Right lobe of liver (tissue), 6 donors: ENCODE measurements at regions not wholly inside any gene's neighbourhood (a gene's known extent, or its start where the extent isn't known, plus 50 kb on each side); places are given as distances from the start of the nearest gene placed in this dataset.
A peak's percentile ranks its signal among the peaks of the same experiment; 100 is the strongest.

ENCODE experiments used
- ATAC-seq, 4 donors: fragments of 200-7000 bp; cut with Tn5 transposase; one replicate each; pipeline ENCODE4 v1.9.1; 2020; ENCODE audit warnings: mild to moderate bottlenecking in 4 of 4, moderate library complexity in 4 of 4
- DNase-seq, 3 donors: peaks; one replicate each; pipeline ENCODE4 v3.0.0-alpha.2; 2020
- H3K27ac ChIP-seq, 3 donors: fragments of 200-600 bp; one replicate each; pipeline ENCODE4 v1.8.0; 2022
- H3K27me3 ChIP-seq, 2 donors: fragments of 200-600 bp; one replicate each; pipeline ENCODE4 v1.8.0; 2022
- H3K36me3 ChIP-seq, 4 donors: fragments of 200-600 bp; sonication (generic) in 1 of 4; one replicate each; pipeline versions ENCODE4 v1.5.1 to v1.8.0; 2017 to 2022; ENCODE audit warnings: control low read depth in 1 of 4
- H3K4me1 ChIP-seq, 4 donors: fragments of 200-600 bp; sonication (generic) in 1 of 4; one replicate each; pipeline versions ENCODE4 v1.5.1 to v1.8.0; 2017 to 2022; ENCODE audit warnings: control low read depth in 1 of 4
- H3K4me3 ChIP-seq, 3 donors: fragments of 200-600 bp; one replicate each; pipeline ENCODE4 v1.8.0; 2022
- H3K9me3 ChIP-seq, 4 donors: fragments of 200-600 bp; sonication (generic) in 1 of 4; one replicate each; pipeline versions ENCODE4 v1.5.1 to v1.8.0; 2017 to 2022; ENCODE audit warnings: control low read depth in 1 of 4
- CTCF ChIP-seq, 4 donors: fragments of 200-600 bp in 3 of 4; fragments of 450-650 bp in 1 of 4; IDR thresholded peaks; one replicate each; pipeline versions ENCODE4 v1.5.1 to v1.8.0; 2016 to 2022; ENCODE audit warnings: antibody characterized with exemption in 4 of 4, mild to moderate bottlenecking in 2 of 4
- POLR2A ChIP-seq: fragments of 450-650 bp; IDR thresholded peaks from one replicate; pipeline ENCODE4 v1.6.1; 2017; ENCODE audit warnings: antibody characterized with exemption, mild to moderate bottlenecking
- WGBS: methylation state at CpG from one replicate; pipeline ENCODE4 v1.1.6; 2018; ENCODE audit warnings: low coverage, low lambda C conversion rate; ENCODE audit not compliant: insufficient coverage; ENCODE audit errors: missing lambda C conversion rate; 5-methylcytosine and 5-hydroxymethylcytosine counted together
- intact Hi-C, 2 donors: fragments of 100-400 bp; cut with DNase I; formaldehyde crosslinking; loops; one replicate each; pipeline versions ENCODE4 v1.11.2 to v1.14.1; 2022
- donor health status: DM: no; HTN: yes; CAD: no.
- donor health status: DM: no; HTN: no; CAD: no.
- donor health status: DM: no; HTN: no; CAD: no.
- donor health status: DM: no; HTN: yes; CAD: no.
- donor health status: DM: no; HTN: yes; CAD: no.

- no peak for DNase-seq
- no peak for TF ChIP-seq CTCF (IDR thresholded peaks at IDR 0.05)
- no peak for TF ChIP-seq POLR2A
- Histone ChIP-seq H3K4me1 (peaks cover 0 to 11% (median 0%) of the 10 kb centered on the region in 4 donors), H3K36me3 (no peaks in the 10 kb centered on the region), H3K4me3 (no peak overlapping the region), H3K9me3 (no peaks in the 10 kb centered on the region), H3K27me3 (peaks cover 5 to 42% of the 10 kb centered on the region in 2 donors), H3K27ac (no peak overlapping the region)
- intact Hi-C loops: no loop called here
- no peak for ATAC-seq
- WGBS: 18% methylated on average over 20 of the region's 21 CpGs
These were observed 85.2 kb downstream of the NR2F2 start for GRCh38 chr15:96415513-96416217.

- ATAC-seq: peak in 2 of 4 donors; percentile 23 to 38
- TF ChIP-seq POLR2A (no peak), CTCF (IDR thresholded peaks at IDR 0.05) (no peak)
- intact Hi-C loops: no loop called here
- H3K27ac ChIP-seq: no peak overlapping the region
- DNase-seq: no peak
- peaks cover 4 to 39% of the 10 kb centered on the region in 2 donors for H3K27me3 ChIP-seq
- no peaks in the 10 kb centered on the region for H3K36me3 ChIP-seq
- peaks cover 0 to 11% (median 0%) of the 10 kb centered on the region in 4 donors for H3K4me1 ChIP-seq
- no peaks in the 10 kb centered on the region for H3K9me3 ChIP-seq
- peak overlapping the region in 1 of 3 donors; percentile 1 for H3K4me3 ChIP-seq
- 7% methylated on average over 6 of the region's 58 CpGs for WGBS
These were observed 85.9 kb downstream of the NR2F2 start for GRCh38 chr15:96416218-96416933.

- 3% methylated on average over 26 of the region's 51 CpGs for WGBS
- H3K4me1 ChIP-seq: peaks cover 0 to 11% (median 0%) of the 10 kb centered on the region in 4 donors
- intact Hi-C loops: no loop called here
- ATAC-seq (peak; percentile 24 to 52 (median 38)), DNase-seq (no peak)
- no peaks in the 10 kb centered on the region for H3K9me3 ChIP-seq
- peaks cover 4 to 41% of the 10 kb centered on the region in 2 donors for H3K27me3 ChIP-seq
- H3K27ac ChIP-seq: no peak overlapping the region
- peak overlapping the region in 1 of 3 donors; percentile 1 for H3K4me3 ChIP-seq
- TF ChIP-seq POLR2A (no peak), CTCF (IDR thresholded peaks at IDR 0.05) (no peak)
- H3K36me3 ChIP-seq: no peaks in the 10 kb centered on the region
These were observed 86.6 kb downstream of the NR2F2 start for GRCh38 chr15:96416934-96417759.

- intact Hi-C loops: no loop called here
- H3K27ac ChIP-seq: no peak overlapping the region
- peaks cover 0 to 11% (median 0%) of the 10 kb centered on the region in 4 donors for H3K4me1 ChIP-seq
- DNase-seq (no peak), ATAC-seq (no peak)
- no peaks in the 10 kb centered on the region for H3K9me3 ChIP-seq
- no peak for TF ChIP-seq CTCF (IDR thresholded peaks at IDR 0.05)
- TF ChIP-seq POLR2A: no peak
- H3K27me3 ChIP-seq: peaks cover 4 to 47% of the 10 kb centered on the region in 2 donors
- no peaks in the 10 kb centered on the region for H3K36me3 ChIP-seq
- no peak overlapping the region for H3K4me3 ChIP-seq
- WGBS: 12% methylated on average over 13 of the region's 14 CpGs
These were observed 87.2 kb downstream of the NR2F2 start for GRCh38 chr15:96417760-96418130.
